Nephron progenitor cell (in vitro differentiated cells): ENCODE measurements at regions not wholly inside any gene's neighbourhood (a gene's known extent, or its start where the extent isn't known, plus 50 kb on each side); places are given as distances from the start of the nearest gene placed in this dataset.
A peak's percentile ranks its signal among the peaks of the same experiment; 100 is the strongest.

Experiments used
- DNase-seq: peaks from one replicate; pipeline ENCODE4 v3.0.0; 2021
- H3K27ac Mint-ChIP-seq: 2 replicates; pipeline ENCODE4 v1.8.0; 2021; ENCODE audit warnings: mild to moderate bottlenecking, moderate library complexity, mixed read lengths
- H3K27me3 Mint-ChIP-seq: 2 replicates; pipeline ENCODE4 v1.8.0; 2021; ENCODE audit warnings: mild to moderate bottlenecking, low read depth, mixed read lengths; ENCODE audit not compliant: poor library complexity
- H3K36me3 Mint-ChIP-seq: 2 replicates; pipeline ENCODE4 v1.8.0; 2021; ENCODE audit warnings: low read depth, mixed read lengths
- H3K4me1 Mint-ChIP-seq: 2 replicates; pipeline ENCODE4 v1.8.0; 2021; ENCODE audit warnings: mixed read lengths
- H3K4me3 Mint-ChIP-seq: 2 replicates; pipeline ENCODE4 v1.8.0; 2021; ENCODE audit warnings: mild to moderate bottlenecking, moderate library complexity, mixed read lengths
- H3K9me3 Mint-ChIP-seq: 2 replicates; pipeline ENCODE4 v1.8.0; 2021; ENCODE audit warnings: mild to moderate bottlenecking, moderate library complexity, mixed read lengths
- CTCF ChIP-seq: fragments of 200-600 bp; sonication (generic); IDR thresholded peaks from 2 replicates; pipeline ENCODE4 v1.5.0; 2021; ENCODE audit warnings: antibody characterized with exemption

GRCh38 chr13:24081387-24081786 is 79.1 kb upstream of the SPATA13 start:
- H3K4me3 Mint-ChIP-seq, result no peak overlapping the region
- no peaks in the 10 kb centered on the region for H3K27me3 Mint-ChIP-seq
- H3K9me3 Mint-ChIP-seq, result no peaks in the 10 kb centered on the region
- no peak overlapping the region for H3K27ac Mint-ChIP-seq
- TF ChIP-seq CTCF, result no peak
- H3K36me3 Mint-ChIP-seq, result no peaks in the 10 kb centered on the region
- DNase-seq, result no peak
- H3K4me1 Mint-ChIP-seq, result peaks cover 42% of the 10 kb centered on the region

GRCh38 chr13:24083141-24083540 is 77.4 kb upstream of the SPATA13 start:
- peak overlapping the region; percentile 80 for H3K27ac Mint-ChIP-seq
- H3K4me1 Mint-ChIP-seq, result peaks cover 51% of the 10 kb centered on the region

GRCh38 chr13:24083722-24084421 is 76.6 kb upstream of the SPATA13 start:
- peaks cover 53% of the 10 kb centered on the region for H3K4me1 Mint-ChIP-seq
- H3K9me3 Mint-ChIP-seq, result no peaks in the 10 kb centered on the region
- no peak overlapping the region for H3K4me3 Mint-ChIP-seq
- no peaks in the 10 kb centered on the region for H3K27me3 Mint-ChIP-seq
- DNase-seq, result no peak
- peak overlapping the region; percentile 21 for H3K27ac Mint-ChIP-seq
- no peaks in the 10 kb centered on the region for H3K36me3 Mint-ChIP-seq
- TF ChIP-seq CTCF, result no peak

More at GRCh38 chr13:24083141-24083540, 77.4 kb upstream of the SPATA13 start:
- H3K36me3 Mint-ChIP-seq, result no peaks in the 10 kb centered on the region
- DNase-seq, result no peak
- TF ChIP-seq CTCF, result no peak
- H3K4me3 Mint-ChIP-seq, result no peak overlapping the region
- no peaks in the 10 kb centered on the region for H3K27me3 Mint-ChIP-seq
- no peaks in the 10 kb centered on the region for H3K9me3 Mint-ChIP-seq

- Mint-ChIP-seq H3K4me3 (no peak overlapping the region), H3K36me3 (no peaks in the 10 kb centered on the region), H3K9me3 (no peaks in the 10 kb centered on the region), H3K27me3 (no peaks in the 10 kb centered on the region), H3K4me1 (peaks cover 44% of the 10 kb centered on the region), H3K27ac (no peak overlapping the region)
- DNase-seq, result no peak
- no peak for TF ChIP-seq CTCF
These were observed 74.9 kb upstream of the SPATA13 start for GRCh38 chr13:24085662-24086061.

GRCh38 chr13:24086642-24087041 is 73.9 kb upstream of the SPATA13 start:
- Mint-ChIP-seq H3K9me3 (no peaks in the 10 kb centered on the region), H3K4me3 (no peak overlapping the region), H3K4me1 (peaks cover 44% of the 10 kb centered on the region), H3K27ac (no peak overlapping the region), H3K27me3 (no peaks in the 10 kb centered on the region), H3K36me3 (no peaks in the 10 kb centered on the region)
- TF ChIP-seq CTCF, result no peak
- DNase-seq, result peak; percentile 7

GRCh38 chr13:24087605-24088225 is 72.8 kb upstream of the SPATA13 start:
- no peak for DNase-seq
- peak overlapping the region; percentile 31 for H3K27ac Mint-ChIP-seq
- H3K27me3 Mint-ChIP-seq, result no peaks in the 10 kb centered on the region
- TF ChIP-seq CTCF, result no peak
- H3K36me3 Mint-ChIP-seq, result no peaks in the 10 kb centered on the region
- no peak overlapping the region for H3K4me3 Mint-ChIP-seq
- H3K9me3 Mint-ChIP-seq, result no peaks in the 10 kb centered on the region
- H3K4me1 Mint-ChIP-seq, result peaks cover 51% of the 10 kb centered on the region
